ENCODE measurements at regions not wholly inside any gene's neighbourhood (a gene's known extent, or its start where the extent isn't known, plus 50 kb on each side); places are given as distances from the start of the nearest gene placed in this dataset.
"Not testable (repeated sequence)": the region's sequence is repeated elsewhere in the genome, so short reads cannot be mapped to it uniquely, and the experiment has no call there.

- no peak for TF ChIP-seq CTCF (IDR thresholded peaks at IDR 0.05)
Measured at GRCh38 chr14:30240685-30241084, 313.0 kb upstream of the PRKD1 start.

GRCh38 chr14:30242744-30243143, 315.1 kb upstream of the PRKD1 start:
- TF ChIP-seq CTCF (IDR thresholded peaks at IDR 0.05): no peak
- H3K4me3 ChIP-seq (ENCODE audit: low read depth, low read length): no peak overlapping the region

More at GRCh38 chr14:30240685-30241084, 313.0 kb upstream of the PRKD1 start:
- Histone ChIP-seq H3K36me3 (ENCODE audit: control insufficient read depth, insufficient read depth, low read length) (no peaks in the 10 kb centered on the region), H3K9ac (no peak overlapping the region), H3K79me2 (no peaks in the 10 kb centered on the region), H3K4me1 (no peaks in the 10 kb centered on the region), H2AFZ (no peak overlapping the region), H3K4me2 (ENCODE audit: low read length) (no peak overlapping the region), H3K27me3 (ENCODE audit: control insufficient read depth, insufficient read depth, low read length) (no peaks in the 10 kb centered on the region), H3K4me3 (ENCODE audit: low read depth, low read length) (no peak overlapping the region), H3K27ac (no peak overlapping the region), H3K9me3 (ENCODE audit: control insufficient read depth, low read length) (no peaks in the 10 kb centered on the region)

GRCh38 chr14:30243207-30243606, 315.6 kb upstream of the PRKD1 start:
- H3K4me1 ChIP-seq: no peaks in the 10 kb centered on the region
- no peak overlapping the region for H3K4me2 ChIP-seq (ENCODE audit: low read length)
- no peaks in the 10 kb centered on the region for H3K9me3 ChIP-seq (ENCODE audit: control insufficient read depth, low read length)
- no peak overlapping the region for H3K27ac ChIP-seq
- no peaks in the 10 kb centered on the region for H3K27me3 ChIP-seq (ENCODE audit: control insufficient read depth, insufficient read depth, low read length)
- no peak overlapping the region for H3K4me3 ChIP-seq (ENCODE audit: low read depth, low read length)
- H2AFZ ChIP-seq: no peak overlapping the region
- no peaks in the 10 kb centered on the region for H3K36me3 ChIP-seq (ENCODE audit: control insufficient read depth, insufficient read depth, low read length)
- no peak overlapping the region for H3K9ac ChIP-seq
- H3K79me2 ChIP-seq: no peaks in the 10 kb centered on the region
- TF ChIP-seq CTCF (IDR thresholded peaks at IDR 0.05): no peak

More at GRCh38 chr14:30242744-30243143, 315.1 kb upstream of the PRKD1 start:
- Histone ChIP-seq H2AFZ (peak overlapping the region; percentile 13), H3K27ac (no peak overlapping the region), H3K79me2 (no peaks in the 10 kb centered on the region), H3K4me2 (ENCODE audit: low read length) (no peak overlapping the region), H3K27me3 (ENCODE audit: control insufficient read depth, insufficient read depth, low read length) (no peaks in the 10 kb centered on the region), H3K9me3 (ENCODE audit: control insufficient read depth, low read length) (no peaks in the 10 kb centered on the region), H3K9ac (no peak overlapping the region), H3K36me3 (ENCODE audit: control insufficient read depth, insufficient read depth, low read length) (no peaks in the 10 kb centered on the region), H3K4me1 (no peaks in the 10 kb centered on the region)

- TF ChIP-seq CTCF (IDR thresholded peaks at IDR 0.05): no peak
- no peak overlapping the region for H3K4me2 ChIP-seq (ENCODE audit: low read length)
- H3K36me3 ChIP-seq (ENCODE audit: control insufficient read depth, insufficient read depth, low read length): no peaks in the 10 kb centered on the region
- no peaks in the 10 kb centered on the region for H3K4me1 ChIP-seq
- no peaks in the 10 kb centered on the region for H3K27me3 ChIP-seq (ENCODE audit: control insufficient read depth, insufficient read depth, low read length)
- H3K79me2 ChIP-seq: no peaks in the 10 kb centered on the region
- no peak overlapping the region for H3K4me3 ChIP-seq (ENCODE audit: low read depth, low read length)
- no peak overlapping the region for H3K27ac ChIP-seq
- H2AFZ ChIP-seq: no peak overlapping the region
- H3K9me3 ChIP-seq (ENCODE audit: control insufficient read depth, low read length): no peaks in the 10 kb centered on the region
- no peak overlapping the region for H3K9ac ChIP-seq
Measured at GRCh38 chr14:30243805-30244204, 315.2 kb upstream of the G2E3 start.

GRCh38 chr14:30244348-30244747, 314.6 kb upstream of the G2E3 start:
- not testable (repeated sequence) for H3K9ac ChIP-seq; H3K4me2 ChIP-seq (ENCODE audit: low read length); H3K9me3 ChIP-seq (ENCODE audit: control insufficient read depth, low read length); H3K79me2 ChIP-seq; H3K4me3 ChIP-seq (ENCODE audit: low read depth, low read length); H3K36me3 ChIP-seq (ENCODE audit: control insufficient read depth, insufficient read depth, low read length); H3K4me1 ChIP-seq; H3K27me3 ChIP-seq (ENCODE audit: control insufficient read depth, insufficient read depth, low read length); H3K27ac ChIP-seq; H2AFZ ChIP-seq
